Muscle of back (tissue), 3 donors: ENCODE measurements at regions not wholly inside any gene's neighbourhood (a gene's known extent, or its start where the extent isn't known, plus 50 kb on each side); places are given as distances from the start of the nearest gene placed in this dataset.
"Not testable (repeated sequence)": the region's sequence is repeated elsewhere in the genome, so short reads cannot be mapped to it uniquely, and the experiment has no call there.

Experiments
- DNase-seq, 3 donors: peaks; one replicate each; pipeline versions ENCODE4 v3.0.0 to v3.0.0-alpha.2; 2013

- DNase-seq: no peak
Observed at GRCh38 chr2:207216457-207216856, 50.7 kb upstream of the KLF7 start.

GRCh38 chr2:207217442-207217841 lies 51.7 kb upstream of the KLF7 start:
- no peak for DNase-seq

GRCh38 chr2:207219081-207219630 lies 53.4 kb upstream of the KLF7 start:
- DNase-seq: no peak

- DNase-seq: peak in 2 of 3 donors; percentile 30 to 72
Observed at GRCh38 chr2:207219676-207220501, 54.1 kb upstream of the KLF7 start.

- no peak for DNase-seq
Observed at GRCh38 chr2:207221731-207222130, 56.0 kb upstream of the KLF7 start.

GRCh38 chr2:207223051-207223450 lies 57.3 kb upstream of the KLF7 start:
- DNase-seq: peak in 1 of 3 donors; percentile 61

- DNase-seq: no peak
Observed at GRCh38 chr2:207224381-207224780, 58.6 kb upstream of the KLF7 start.

- DNase-seq: no peak
Observed at GRCh38 chr2:207224791-207225482, 59.2 kb upstream of the KLF7 start.

GRCh38 chr2:207225773-207226172 lies 60.0 kb upstream of the KLF7 start:
- no peak for DNase-seq

GRCh38 chr2:207226243-207226642 lies 60.5 kb upstream of the KLF7 start:
- DNase-seq: no peak

- no peak for DNase-seq
Observed at GRCh38 chr2:207226671-207227061, 60.9 kb upstream of the KLF7 start.

GRCh38 chr2:207227062-207227748 lies 61.5 kb upstream of the KLF7 start:
- peak; percentile 61 to 73 (median 62) for DNase-seq

GRCh38 chr2:207227749-207228145 lies 62.0 kb upstream of the KLF7 start:
- DNase-seq: no peak

- DNase-seq: no peak
Observed at GRCh38 chr2:207228402-207228801, 62.7 kb upstream of the KLF7 start.

- no peak for DNase-seq
Observed at GRCh38 chr2:207229161-207229560, 63.4 kb upstream of the KLF7 start.

GRCh38 chr2:207230261-207231105 lies 64.7 kb upstream of the KLF7 start:
- DNase-seq: no peak

GRCh38 chr2:207231106-207231865 lies 65.5 kb upstream of the KLF7 start:
- no peak for DNase-seq

- DNase-seq: peak in 1 of 3 donors; percentile 88
Observed at GRCh38 chr2:207231967-207232366, 66.2 kb upstream of the KLF7 start.

- not testable (repeated sequence) for DNase-seq
Observed at GRCh38 chr2:207233141-207233540, 67.4 kb upstream of the KLF7 start.

GRCh38 chr2:207233731-207234130 lies 68.0 kb upstream of the KLF7 start:
- DNase-seq: no peak

GRCh38 chr2:207235621-207236020 lies 69.9 kb upstream of the KLF7 start:
- DNase-seq: no peak
